Activated naive CD4-positive, alpha-beta T cell treated with Interleukin-2 at 50 U/mL for 16 hours (primary cell): ENCODE measurements at regions not wholly inside any gene's neighbourhood (a gene's known extent, or its start where the extent isn't known, plus 50 kb on each side); places are given as distances from the start of the nearest gene placed in this dataset.
A peak's percentile ranks its signal among the peaks of the same experiment; 100 is the strongest.
"Not testable (repeated sequence)": the region's sequence is repeated elsewhere in the genome, so short reads cannot be mapped to it uniquely, and the experiment has no call there.

ENCODE experiments used
- DNase-seq: peaks from one replicate; pipeline ENCODE4 v3.0.0-alpha.2; 2020

DNA sequence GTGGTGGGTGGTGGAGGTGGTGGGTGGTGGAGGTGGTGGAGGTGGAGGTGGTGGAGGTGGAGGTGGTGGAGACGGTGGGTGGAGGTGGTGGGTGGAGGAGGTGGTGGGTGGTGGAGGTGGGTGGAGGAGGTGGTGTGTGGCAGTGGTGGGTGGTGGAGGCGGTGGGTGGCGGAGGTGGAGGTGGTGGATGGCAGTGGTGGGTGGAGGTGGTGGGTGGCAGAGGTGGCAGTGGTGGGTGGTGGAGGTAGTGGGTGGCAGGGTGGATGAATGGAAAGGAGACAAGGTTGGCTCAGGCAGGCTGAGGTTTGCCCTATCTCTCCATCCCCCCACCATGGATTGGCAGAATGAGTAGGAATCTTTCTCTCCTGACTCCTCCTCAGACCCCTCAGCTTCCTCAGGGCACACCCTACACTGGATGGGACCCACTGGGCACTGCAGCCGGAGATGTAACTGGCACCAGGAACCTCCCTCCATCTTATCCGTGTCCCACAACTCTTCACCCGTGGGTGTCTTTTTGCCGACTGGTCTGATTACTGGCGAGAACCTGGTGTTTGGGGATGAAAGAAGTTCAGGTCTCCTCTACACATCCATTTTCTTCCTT is 166.3 kb downstream of the C9orf50 start:
- no peak for DNase-seq

DNA sequence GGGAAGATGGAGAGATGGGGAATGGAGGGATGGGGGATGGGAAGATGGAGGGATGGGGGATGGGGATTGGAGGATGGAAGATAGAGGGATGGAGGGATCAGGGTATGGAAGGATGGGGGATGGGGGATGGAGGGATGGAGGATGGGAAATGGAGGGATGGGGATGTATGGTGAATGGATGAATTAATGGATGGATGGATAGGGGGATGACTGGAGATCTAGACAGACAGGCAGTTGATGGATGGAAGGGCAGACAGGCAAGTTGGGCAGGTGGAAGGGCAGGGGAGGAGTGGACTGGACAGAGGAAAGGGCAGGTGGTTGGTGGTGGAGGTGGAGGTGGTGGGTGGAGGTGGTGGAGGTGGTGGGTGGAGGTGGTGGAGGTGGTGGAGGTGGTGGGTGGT is 167.2 kb downstream of the C9orf50 start:
- DNase-seq, result no peak

DNA sequence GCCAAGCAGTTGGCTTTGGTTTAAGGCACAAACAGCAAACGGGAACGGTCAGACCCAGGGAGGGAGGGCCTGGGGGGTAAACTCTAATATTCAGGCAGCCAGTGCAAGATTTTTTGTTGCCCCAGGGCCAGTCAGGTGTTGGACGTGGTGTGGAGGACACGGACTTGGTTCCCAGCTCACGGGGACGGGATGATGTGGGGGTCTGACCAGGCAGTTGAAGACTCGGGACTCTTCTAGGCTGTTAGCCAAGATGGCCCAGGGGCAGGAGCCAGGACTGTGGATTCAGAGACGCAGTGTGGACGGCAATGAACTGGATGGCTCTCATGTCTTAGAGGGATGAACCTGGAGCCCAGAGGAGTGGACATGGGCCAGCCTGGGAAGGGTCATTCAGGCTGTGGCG is 169.2 kb downstream of the C9orf50 start:
- DNase-seq, result no peak

DNA sequence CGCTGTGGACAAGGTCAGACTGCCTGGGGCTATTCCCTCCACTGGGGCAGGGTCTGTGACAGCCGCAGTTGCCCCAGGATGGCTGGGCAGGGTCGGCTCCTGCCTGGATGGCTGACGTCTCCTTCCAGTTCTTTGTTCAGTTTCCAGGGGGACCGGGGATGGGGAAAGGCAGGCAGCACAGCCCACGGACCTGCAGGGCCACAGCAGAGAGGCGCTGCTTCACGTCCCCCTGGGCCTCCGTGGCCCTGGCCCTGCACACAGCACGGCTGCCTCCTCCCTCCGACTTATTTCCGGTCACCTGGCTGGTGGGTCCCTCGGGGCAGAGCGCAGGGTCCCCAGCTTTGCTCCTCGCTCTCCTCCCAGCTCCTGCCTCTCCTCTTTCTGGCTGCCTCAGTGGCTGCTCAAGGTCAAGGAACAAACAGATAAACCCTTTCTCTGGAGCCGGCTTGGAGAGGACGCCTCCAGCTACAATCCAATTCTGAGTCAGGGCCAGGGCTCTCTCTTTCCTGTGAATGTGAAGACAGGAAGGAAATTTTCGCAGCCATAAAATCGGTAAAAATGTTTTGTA is 169.7 kb downstream of the C9orf50 start:
- DNase-seq, result no peak

DNA sequence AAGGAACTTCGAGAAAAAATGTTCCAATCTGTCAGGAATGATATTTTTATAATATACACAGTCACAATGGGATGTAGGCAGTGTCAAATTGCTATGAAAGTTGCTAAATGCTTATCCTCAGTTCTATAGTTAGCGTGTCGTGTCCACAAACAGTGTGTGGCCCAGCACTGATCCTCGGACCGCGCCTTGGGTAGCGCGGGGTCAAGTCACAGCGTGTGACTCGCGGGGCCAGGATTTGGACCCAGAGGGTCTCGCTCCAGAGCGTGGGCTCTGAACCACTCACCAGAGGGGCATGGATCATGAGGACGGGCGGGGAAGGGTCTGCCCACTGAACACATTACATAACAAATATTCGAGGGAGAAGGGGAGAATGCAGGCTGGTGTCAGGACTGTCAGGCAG is 171.8 kb downstream of the C9orf50 start:
- DNase-seq, result no peak

DNA sequence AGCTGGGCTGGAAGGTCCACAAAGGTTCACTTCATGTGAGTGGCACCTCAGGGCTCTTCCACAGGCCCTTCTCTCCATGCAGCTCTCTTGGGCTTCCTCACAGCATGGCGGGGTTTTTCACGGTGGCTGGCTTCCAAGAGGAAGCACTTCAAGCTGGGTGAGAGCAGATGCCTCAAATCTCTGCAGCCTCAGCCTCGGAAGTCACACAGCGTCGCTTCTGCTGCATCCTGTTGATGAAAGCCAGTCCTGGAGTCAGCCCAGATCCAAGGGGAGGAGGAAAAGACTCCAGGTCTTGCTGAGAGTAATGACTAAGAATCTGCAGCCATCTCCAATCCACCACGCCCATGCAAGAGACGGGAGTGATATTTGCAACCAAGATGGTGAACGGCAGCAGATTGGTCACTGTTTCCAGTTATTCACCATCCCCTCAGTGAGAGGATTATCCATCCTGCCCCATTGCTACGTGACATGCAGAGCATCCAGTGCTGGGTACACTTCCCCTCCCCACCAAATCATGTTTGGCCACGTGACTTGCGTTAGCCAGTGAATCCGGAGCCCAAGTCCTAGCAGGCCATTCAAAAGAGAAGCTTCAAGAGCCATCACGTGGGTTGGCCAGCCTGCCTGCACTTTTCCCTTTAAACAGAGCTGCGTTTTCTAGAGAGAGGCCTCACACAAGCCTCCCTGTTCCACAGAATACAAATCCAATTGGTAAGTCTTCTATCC is 173.9 kb downstream of the C9orf50 start:
- no peak for DNase-seq

DNA sequence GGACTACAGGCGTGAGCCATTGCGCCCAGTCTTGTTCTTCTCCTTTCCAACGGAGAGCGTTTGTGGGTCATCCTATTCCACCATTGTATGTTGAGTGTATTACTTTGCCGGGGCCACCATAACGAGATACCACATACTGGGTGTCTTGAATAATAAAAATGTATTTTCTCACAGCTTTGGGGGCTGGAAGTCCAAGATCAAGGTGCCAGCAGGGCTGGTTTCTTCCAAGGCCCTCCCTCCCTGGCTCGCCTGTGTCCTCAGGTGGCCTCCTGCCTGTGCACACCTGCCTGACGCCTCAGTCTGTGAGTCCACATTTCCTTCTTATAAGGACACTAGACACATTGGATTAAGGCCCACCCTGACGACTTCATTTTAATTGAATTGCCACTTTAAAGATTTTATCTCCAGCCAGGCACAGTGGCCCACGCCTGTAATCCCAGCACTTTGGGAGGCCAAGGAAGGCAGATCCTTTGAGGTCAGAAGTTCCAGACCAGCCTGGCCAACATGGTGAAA is 175.1 kb downstream of the C9orf50 start:
- DNase-seq, result no peak

DNA sequence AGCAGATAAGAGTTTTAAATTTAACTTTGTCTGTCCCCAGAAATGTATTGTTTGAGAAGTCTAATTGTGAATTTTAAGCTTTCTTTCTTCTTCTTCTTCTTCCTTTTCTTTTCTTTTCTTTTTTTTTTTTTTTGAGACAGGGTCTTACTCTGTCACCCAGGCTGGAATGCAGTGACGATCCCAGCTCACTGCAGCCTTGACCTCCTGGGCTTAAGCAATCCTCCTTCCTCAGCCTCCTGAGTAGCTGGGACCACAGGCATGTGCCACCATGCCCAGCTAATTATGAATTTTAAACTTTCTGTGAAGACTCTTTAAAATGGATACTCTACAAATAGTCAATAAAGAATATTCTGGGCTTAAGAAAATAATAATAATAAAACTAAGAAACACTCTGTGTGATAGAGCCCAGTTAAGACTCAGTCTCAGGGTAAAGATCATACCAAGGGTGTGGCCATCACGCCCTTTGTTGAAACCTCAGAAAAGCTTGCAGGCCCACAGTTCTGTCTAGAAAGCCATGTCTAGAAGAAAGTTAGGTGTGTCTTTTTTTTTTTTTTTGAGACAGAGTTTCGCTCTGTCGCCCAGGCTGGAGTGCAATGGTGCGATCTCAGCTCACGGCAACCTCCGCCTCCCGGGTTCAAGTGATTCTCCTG is 177.3 kb downstream of the C9orf50 start:
- not testable (repeated sequence) for DNase-seq

DNA sequence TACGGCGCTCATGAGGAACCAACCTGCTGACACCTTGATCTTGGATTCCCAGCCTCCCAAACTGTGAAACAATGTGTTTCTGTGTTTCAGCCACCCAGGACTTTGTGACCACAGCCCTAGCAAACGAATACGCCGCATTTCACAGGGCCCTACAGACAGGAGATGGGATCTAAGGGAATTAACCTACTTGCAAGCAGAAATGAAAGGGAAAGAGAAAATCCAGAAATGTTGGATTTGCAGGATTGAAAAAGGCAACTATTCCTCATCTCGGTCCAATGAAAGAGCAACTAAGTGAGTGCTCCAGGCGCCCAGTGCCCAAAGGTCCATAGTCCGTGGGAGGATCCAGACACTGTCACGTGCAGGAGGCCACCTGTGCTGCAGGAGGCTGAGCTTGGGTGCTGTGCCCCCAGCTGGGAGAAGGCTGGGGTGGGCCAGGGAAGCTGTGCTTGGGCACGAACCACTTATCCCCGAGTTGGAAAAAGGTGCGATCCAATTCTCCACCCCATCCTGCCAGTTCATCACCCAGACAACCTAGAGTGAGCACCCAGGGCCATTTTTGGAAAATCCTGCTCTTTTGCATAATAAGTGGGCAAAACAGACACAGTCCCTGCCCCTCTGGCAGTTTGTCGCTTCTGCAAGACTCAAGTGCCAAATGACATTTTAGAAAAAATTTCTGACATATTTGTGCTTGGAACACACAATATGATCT is 177.9 kb downstream of the C9orf50 start:
- no peak for DNase-seq

DNA sequence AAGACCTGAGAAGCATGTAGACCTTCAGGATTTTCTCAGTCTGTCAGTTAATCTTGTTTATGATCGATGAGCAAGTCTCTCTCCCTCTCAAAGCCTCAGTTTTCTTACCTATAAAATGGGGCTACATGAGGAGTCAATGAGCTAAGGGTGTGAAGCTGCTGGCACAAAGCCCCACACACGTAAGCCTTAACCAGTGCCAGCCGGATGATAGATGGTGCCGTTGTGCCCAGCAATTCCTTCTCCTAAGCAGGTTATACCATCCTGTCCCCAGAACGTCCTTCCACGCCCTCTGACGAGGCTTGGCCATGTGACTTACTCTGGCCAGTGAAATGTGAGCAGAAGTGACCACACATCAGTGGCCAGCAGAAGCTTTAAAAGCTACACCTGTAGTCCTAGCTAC is 179.0 kb downstream of the C9orf50 start:
- no peak for DNase-seq

DNA sequence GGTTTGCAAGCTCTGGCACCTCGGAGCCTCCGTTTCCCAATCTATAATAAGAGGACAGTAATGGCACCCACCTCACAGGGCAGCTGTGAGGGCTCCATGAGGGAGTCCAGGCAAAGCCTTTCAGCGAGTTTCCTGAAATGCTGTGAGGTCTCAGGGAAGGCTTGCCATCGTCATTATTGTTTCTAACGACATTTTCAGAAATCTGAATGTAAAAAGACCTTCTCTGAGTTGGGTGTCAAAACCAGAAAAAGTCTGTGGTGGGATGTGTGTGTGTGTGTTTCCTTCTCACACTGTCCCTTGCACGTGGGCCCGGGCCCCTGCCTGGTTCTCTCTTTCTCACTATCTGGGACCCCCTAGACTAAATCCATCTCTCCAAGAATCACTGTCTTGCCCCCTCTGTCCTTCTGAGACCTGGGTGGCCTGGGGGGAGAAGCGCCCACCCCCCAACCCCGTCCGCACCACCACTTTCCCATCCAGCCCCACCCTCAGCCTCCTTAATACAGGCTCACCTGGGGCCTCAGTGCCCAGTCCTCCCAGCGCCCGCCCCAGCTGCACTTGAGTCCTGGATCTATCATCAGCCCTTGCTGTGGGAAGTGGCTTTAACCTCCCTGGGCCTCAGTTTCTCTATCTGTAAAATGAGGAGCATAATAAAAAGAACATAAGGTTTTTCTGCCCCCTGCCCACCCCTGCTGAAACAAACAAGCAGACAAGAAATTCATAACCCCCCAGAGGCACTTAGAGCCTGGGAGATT is 180.3 kb downstream of the C9orf50 start:
- DNase-seq, result no peak

DNA sequence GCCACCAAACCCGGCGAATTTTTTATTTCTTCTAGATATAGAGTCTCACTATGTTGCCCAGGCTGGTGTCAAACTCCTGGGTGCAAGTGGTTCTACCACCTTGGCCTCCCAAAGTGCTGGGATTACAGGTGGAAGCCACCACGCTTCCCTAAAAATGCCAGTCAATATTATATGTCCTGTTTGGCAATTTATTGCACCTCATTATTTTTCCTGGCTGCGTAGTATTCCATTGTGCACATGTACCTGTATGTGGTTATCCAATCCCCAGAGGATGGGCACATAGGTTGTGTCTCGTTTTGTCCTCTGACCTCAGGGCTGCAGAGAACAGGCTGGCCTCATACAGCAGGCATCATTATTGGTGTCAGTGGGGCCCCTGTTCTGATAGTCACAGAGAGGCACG is 181.7 kb downstream of the C9orf50 start:
- DNase-seq, result no peak

DNA sequence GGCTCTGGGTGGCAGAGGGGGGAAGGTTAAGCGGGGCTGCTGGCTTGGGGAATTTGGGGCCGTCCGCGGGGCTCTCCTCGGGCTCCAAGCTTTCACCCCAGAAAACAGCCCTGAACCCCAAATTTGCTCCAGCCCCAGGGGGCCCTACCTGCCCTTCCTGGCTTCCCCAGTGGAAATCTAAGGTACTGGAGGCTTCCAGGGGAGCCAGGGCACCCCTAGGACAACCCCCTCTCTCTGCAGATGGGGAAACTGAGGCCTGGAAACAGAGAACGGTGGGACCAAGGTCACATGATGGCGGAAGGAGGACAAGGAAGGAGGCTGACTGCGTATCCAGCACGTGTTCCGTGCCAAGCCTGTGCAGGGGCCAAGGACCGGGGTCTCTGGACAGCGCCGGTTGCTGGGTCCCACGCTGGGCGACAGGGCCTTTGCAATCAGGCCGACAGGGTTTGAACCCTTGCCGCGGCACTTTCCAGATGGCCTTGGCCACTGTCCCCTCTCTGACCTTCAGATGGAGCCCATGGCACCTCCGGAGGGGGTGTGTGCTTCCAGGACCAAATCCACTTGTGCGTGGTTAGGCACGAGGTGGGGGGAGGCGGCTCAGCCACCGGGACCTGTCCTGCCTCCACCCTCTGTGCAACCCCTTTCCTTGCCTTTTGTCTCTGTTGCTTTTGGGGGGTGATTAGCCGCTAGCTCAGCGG is 183.1 kb downstream of the C9orf50 start:
- DNase-seq, result no peak

DNA sequence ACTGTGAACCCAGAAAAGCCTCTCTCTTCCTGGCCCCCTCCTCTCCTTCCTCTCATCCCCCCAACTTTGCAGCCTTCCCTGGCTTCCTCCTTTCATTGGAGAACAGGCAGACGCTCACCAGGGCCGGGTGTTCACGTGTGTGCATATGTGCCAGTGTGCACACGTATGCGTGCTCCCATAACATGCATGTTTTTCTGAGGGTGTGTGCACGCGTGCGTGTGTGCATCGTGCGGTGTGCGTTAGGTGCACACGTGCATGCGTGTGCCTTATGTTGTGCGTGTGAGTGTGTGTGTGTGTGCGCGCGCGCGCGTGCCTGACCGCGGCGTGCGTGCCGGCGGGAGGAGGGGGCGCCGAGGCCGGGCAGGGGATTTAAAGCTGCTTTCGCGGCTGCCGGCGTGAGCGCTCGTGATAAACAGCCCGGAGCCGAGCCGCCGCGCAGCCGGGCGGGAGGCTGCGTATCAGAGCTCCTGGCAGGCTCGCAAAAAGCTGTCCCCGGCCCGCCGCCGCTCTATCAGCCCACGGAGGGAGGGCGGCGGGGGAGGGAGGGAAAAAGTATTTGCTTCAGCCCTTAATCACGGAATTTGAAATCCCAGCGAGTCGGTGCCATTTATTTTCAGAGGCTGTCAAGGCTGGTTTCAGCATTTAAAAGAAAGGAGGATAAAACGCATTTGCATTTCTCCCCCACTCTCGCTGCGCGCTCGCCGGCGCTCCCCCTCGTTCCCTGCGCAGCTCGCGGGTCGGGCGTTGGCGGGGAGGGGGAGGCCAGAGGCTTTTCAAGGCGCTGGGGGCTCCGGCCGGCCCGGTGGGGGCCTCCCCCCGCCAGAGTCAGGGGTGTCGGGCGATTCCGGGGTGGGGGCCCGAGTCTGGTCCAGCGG is 183.9 kb downstream of the C9orf50 start:
- DNase-seq, result peak; percentile 38

DNA sequence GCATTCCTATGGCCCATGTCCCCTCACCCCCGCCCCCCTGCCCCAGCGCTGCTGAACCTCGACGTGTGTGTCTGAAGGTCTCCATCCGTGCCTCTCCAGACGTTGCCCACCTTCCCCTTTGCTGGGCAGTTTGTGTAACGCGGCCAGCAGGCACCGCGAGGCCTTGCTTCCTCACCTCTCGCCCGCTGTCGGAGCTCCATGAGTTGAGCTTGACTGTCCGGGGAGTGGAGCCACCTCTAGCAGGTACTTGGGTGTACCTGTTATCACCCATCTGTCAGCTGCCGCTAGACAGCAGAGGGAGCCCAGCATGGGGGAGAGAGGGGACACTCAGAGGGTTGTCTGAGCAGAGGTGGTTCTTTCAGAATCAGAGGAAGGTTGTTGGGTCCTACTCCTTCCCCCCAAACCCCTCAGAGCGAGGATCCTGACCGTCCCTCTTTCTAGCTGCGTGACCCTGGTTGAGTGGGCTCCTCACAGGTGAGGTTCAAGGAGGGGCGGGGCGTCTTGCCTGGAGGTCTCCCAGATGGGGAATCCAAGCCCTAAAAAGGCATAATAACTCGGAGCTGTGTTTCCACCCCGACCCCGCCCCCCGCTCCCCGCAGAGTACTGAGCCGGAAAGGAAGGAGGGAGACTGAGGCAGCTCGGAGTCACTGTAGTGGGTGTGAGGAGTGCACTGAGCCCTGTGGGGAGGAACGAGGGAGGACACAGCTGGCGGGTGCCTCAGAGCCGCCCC is 184.7 kb downstream of the C9orf50 start:
- no peak for DNase-seq

DNA sequence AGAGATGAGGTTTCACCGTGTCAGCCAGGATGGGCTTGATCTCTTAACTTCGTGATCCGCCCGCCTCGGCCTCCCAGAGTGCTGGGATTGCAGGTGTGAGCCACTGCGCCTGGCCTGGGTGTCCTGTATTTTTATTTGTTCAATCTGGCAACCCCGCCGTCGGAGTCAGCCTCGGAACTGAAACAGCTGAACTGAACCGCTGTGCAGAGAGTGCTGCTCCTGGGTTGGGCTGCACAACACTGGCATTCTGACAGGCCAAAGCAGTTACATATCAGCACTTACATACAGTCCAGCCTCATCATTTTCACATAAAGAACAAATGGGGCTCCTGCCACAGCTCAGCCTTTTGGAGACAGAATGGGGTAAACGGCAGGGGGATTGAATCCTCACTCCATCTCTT is 185.6 kb downstream of the C9orf50 start:
- DNase-seq, result no peak

DNA sequence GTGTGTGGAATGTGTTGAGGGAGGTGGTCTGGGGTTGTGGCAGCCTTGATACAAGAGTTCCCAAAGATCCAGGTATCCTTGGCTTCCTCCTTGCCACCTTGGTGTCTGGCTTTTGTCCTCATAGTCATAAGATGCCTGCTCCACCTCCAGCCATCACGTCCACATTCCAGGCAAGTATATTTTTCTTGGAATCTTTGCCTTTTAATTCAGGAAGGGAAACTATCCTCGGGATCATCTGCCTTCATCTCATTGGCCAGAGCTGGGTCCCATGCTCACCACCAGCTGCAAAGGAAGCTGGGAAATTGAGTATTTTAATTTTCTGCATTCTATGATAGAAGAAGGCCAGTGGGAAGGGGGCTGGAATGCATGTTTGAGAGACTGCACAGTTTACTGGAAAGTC is 186.7 kb downstream of the C9orf50 start:
- DNase-seq, result no peak

DNA sequence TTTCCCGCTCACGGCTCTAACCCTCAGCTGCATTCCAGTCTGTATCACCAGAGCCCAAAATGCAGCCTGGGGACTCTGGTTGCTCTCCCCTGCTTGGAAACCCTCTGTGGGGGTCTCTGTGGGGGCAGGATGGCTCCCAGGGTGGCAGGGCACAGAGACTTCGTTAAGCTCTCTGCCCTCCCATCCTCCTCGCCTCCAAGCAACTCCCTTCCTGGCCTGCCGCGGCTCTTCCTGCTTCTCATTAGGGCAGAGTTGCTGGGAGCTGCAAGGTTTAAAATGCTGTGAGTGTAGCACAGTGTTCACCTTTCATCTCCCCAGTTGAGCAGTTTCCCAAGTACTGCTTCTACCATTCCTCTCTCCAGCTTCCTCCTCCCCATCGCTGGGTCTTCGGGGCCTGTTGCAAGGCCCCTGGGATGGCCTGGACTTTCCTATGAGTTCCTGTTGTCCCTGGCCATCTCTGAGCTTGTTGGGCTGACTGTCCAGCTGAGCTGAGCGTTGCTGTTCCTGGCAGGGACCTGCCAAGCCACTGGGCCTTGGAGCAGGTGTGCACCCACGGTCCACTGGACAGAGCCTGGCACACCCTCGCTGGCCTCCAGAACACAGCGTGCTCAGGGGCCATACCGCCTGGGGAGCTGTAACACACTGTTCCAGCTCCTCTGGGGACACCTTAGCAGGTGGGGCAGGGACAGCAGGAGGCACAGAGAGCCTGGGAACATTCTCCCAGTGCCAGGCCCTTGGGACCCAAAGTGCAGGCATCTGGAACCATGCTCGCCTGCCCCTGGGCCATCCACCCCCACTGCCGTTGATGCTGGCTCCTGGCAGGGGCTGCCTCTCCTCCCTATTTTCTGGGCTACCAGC is 188.4 kb downstream of the C9orf50 start:
- no peak for DNase-seq
